NCI-H2029 treated with DMSO at 0.1 percent for 48 hours (cell line): ENCODE measurements at regions not wholly inside any gene's neighbourhood (a gene's known extent, or its start where the extent isn't known, plus 50 kb on each side); places are given as distances from the start of the nearest gene placed in this dataset.
A peak's percentile ranks its signal among the peaks of the same experiment; 100 is the strongest.

Experiments used
- DNase-seq: peaks from one replicate; lab custom pipeline; 2025; lab: John Stamatoyannopoulos, UW

GRCh38 chr10:3723766-3724165, 61.2 kb downstream of the KLF6 start:
- no peak for DNase-seq

GRCh38 chr10:3720228-3721019, 64.6 kb downstream of the KLF6 start:
- no peak for DNase-seq

GRCh38 chr10:3719024-3719843, 65.8 kb downstream of the KLF6 start:
- DNase-seq: no peak

GRCh38 chr10:3716093-3716492, 68.9 kb downstream of the KLF6 start:
- no peak for DNase-seq

- no peak for DNase-seq
Observed at GRCh38 chr10:3714967-3715366, 70.0 kb downstream of the KLF6 start.

- no peak for DNase-seq
Observed at GRCh38 chr10:3714531-3714930, 70.5 kb downstream of the KLF6 start.

GRCh38 chr10:3712707-3713106, 72.3 kb downstream of the KLF6 start:
- DNase-seq: no peak

GRCh38 chr10:3711918-3712317, 73.1 kb downstream of the KLF6 start:
- no peak for DNase-seq

- no peak for DNase-seq
Observed at GRCh38 chr10:3710764-3711163, 74.2 kb downstream of the KLF6 start.

GRCh38 chr10:3709456-3710060, 75.5 kb downstream of the KLF6 start:
- DNase-seq: no peak

GRCh38 chr10:3708852-3709251, 76.2 kb downstream of the KLF6 start:
- DNase-seq: no peak

GRCh38 chr10:3704565-3705325, 80.3 kb downstream of the KLF6 start:
- DNase-seq: no peak

GRCh38 chr10:3702569-3702968, 82.4 kb downstream of the KLF6 start:
- peak; percentile 3 for DNase-seq

GRCh38 chr10:3702056-3702546, 82.9 kb downstream of the KLF6 start:
- no peak for DNase-seq

GRCh38 chr10:3701491-3701890, 83.5 kb downstream of the KLF6 start:
- DNase-seq: no peak

GRCh38 chr10:3700531-3701076, 84.4 kb downstream of the KLF6 start:
- no peak for DNase-seq

GRCh38 chr10:3699916-3700315, 85.1 kb downstream of the KLF6 start:
- no peak for DNase-seq

- DNase-seq: no peak
Observed at GRCh38 chr10:3698312-3698711, 86.7 kb downstream of the KLF6 start.

- no peak for DNase-seq
Observed at GRCh38 chr10:3693698-3694080, 91.3 kb downstream of the KLF6 start.

- DNase-seq: no peak
Observed at GRCh38 chr10:3693022-3693697, 91.8 kb downstream of the KLF6 start.

- no peak for DNase-seq
Observed at GRCh38 chr10:3692387-3692999, 92.5 kb downstream of the KLF6 start.
